PFSK-1 (cell line): ENCODE measurements at regions not wholly inside any gene's neighbourhood (a gene's known extent, or its start where the extent isn't known, plus 50 kb on each side); places are given as distances from the start of the nearest gene placed in this dataset.

ENCODE experiments used
- FOXP2 ChIP-seq: optimal IDR thresholded peaks from 2 replicates; pipeline ENCODE3; 2011; ENCODE audit warnings: borderline replicate concordance, control low read depth, inconsistent platforms; ENCODE audit not compliant: insufficient read depth; ENCODE audit errors: extremely low read length, extremely low read depth
- POLR2AphosphoS5 ChIP-seq: IDR thresholded peaks from 2 replicates; pipeline ENCODE4 v1.6.1; 2012; ENCODE audit warnings: low read depth, mild to moderate bottlenecking, control low read depth, low read length, moderate library complexity
- SIN3A ChIP-seq: IDR thresholded peaks from 2 replicates; pipeline ENCODE4 v1.6.1; 2012; ENCODE audit warnings: mild to moderate bottlenecking, low read length, moderate library complexity, borderline replicate concordance; ENCODE audit not compliant: insufficient read depth
- TAF1 ChIP-seq: IDR thresholded peaks from 2 replicates; pipeline ENCODE4 v1.6.1; 2012; ENCODE audit warnings: low read length, control low read depth, borderline replicate concordance; ENCODE audit not compliant: insufficient read depth
- TF ChIP-seq, protein P1 (sequence below), 2 experiments: IDR thresholded peaks; 2 replicates each; pipeline versions ENCODE4 v1.6.1 to v1.8.0; 2011 to 2012; ENCODE audit warnings: low read depth in 2 of 2, low read length in 2 of 2, control low read depth in 1 of 2, inconsistent platforms in 1 of 2, mild to moderate bottlenecking in 1 of 2, moderate library complexity in 1 of 2; ENCODE audit not compliant: insufficient read depth in 1 of 2

DNA sequence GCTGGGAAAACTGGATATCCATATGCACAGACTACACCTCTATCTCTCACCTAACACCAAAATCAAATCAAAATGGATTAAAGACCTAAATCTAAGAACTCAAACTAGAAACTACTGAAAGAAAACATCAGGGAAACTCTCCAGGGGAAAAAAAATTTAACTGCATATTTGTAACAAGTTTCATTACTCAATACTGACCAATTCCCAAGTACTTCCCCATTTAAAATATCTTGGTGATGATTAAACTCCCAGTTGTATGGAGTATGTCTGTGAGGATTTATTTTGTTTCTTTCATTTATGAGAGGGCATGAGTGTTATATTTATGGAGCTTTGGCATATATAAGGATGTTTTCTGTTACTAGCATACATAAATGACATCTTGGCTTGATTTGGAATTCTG, 112.3 kb upstream of the IL15 start:
- TF ChIP-seq SIN3A (no peak), TAF1 (no peak), POLR2AphosphoS5 (no peak), FOXP2 (no peak)
- TF ChIP-seq, protein P1, sequence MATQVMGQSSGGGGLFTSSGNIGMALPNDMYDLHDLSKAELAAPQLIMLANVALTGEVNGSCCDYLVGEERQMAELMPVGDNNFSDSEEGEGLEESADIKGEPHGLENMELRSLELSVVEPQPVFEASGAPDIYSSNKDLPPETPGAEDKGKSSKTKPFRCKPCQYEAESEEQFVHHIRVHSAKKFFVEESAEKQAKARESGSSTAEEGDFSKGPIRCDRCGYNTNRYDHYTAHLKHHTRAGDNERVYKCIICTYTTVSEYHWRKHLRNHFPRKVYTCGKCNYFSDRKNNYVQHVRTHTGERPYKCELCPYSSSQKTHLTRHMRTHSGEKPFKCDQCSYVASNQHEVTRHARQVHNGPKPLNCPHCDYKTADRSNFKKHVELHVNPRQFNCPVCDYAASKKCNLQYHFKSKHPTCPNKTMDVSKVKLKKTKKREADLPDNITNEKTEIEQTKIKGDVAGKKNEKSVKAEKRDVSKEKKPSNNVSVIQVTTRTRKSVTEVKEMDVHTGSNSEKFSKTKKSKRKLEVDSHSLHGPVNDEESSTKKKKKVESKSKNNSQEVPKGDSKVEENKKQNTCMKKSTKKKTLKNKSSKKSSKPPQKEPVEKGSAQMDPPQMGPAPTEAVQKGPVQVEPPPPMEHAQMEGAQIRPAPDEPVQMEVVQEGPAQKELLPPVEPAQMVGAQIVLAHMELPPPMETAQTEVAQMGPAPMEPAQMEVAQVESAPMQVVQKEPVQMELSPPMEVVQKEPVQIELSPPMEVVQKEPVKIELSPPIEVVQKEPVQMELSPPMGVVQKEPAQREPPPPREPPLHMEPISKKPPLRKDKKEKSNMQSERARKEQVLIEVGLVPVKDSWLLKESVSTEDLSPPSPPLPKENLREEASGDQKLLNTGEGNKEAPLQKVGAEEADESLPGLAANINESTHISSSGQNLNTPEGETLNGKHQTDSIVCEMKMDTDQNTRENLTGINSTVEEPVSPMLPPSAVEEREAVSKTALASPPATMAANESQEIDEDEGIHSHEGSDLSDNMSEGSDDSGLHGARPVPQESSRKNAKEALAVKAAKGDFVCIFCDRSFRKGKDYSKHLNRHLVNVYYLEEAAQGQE (IDR thresholded peaks at IDR 0.05; ENCODE audit: insufficient read depth in 1 of 2, low read depth in 2 of 2, low read length in 2 of 2), result no peak
